K562 (cell line): ENCODE measurements at regions not wholly inside any gene's neighbourhood (a gene's known extent, or its start where the extent isn't known, plus 50 kb on each side); places are given as distances from the start of the nearest gene placed in this dataset.

Experiments used
- ATAC-seq: fragments of 200-7000 bp; cut with Tn5 transposase; 3 replicates; pipeline ENCODE4 v1.9.1; 2020; ENCODE audit warnings: moderate library complexity
- BruUV-seq: library from RNA; stranded (reverse); fragments of 400-500 nt; replicated peaks from 2 replicates; lab custom pipeline; 2021; lab: Mats Ljungman, UMichigan
- CTCF ChIA-PET: fragments of 300-600 bp; formaldehyde crosslinking; extraction: SDS; loops from one replicate; lab custom pipeline; 2021; ENCODE audit warnings: low intra/inter-chr PET ratio; lab: Yijun Ruan, JAX
- POLR2A ChIA-PET: fragments of 300-600, 350-650 bp; sonication (Branson Sonifier 250); formaldehyde crosslinking; extraction: SDS; loops from one replicate; lab custom pipeline; 2021; ENCODE audit warnings: antibody characterized with exemption, inconsistent platforms; lab: Yijun Ruan, JAX
- DNase-seq, 4 experiments: peaks; one replicate each; pipeline versions ENCODE4 v3.0.0 to v3.0.0-alpha.2; 2011 to 2018; ENCODE audit warnings: low spot score in 3 of 4, mixed read lengths in 3 of 4; ENCODE audit errors: extremely low read depth in 1 of 4
- FAIRE-seq: peaks from 2 replicates; lab custom pipeline; 2011; peaks lifted over from hg19 to GRCh38; lab: Jason Lieb, UNC
- H2AFZ ChIP-seq: 2 replicates; pipeline ENCODE4 v1.6.0; 2011; ENCODE audit warnings: low read depth, low read length, control low read depth, inconsistent platforms
- H3K27ac ChIP-seq: fragments of 200-600 bp; 3 replicates; pipeline ENCODE4 v1.8.0; 2011; ENCODE audit warnings: low read depth, mild to moderate bottlenecking, control low read depth, inconsistent platforms, low read length, moderate library complexity, mixed read lengths; ENCODE audit errors: extremely low read depth
- H3K27me3 ChIP-seq, 2 experiments: fragments of 300-600 bp in 1 of 2; 2 replicates in 1 of 2; 3 replicates in 1 of 2; pipeline versions ENCODE4 v1.6.0 to v1.8.0; 2011; ENCODE audit warnings: inconsistent platforms in 2 of 2, low read length in 2 of 2, mild to moderate bottlenecking in 1 of 2, mixed read lengths in 1 of 2, moderate library complexity in 1 of 2; ENCODE audit not compliant: control insufficient read depth in 2 of 2, insufficient read depth in 2 of 2
- H3K36me3 ChIP-seq: fragments of 300-600 bp; 3 replicates; pipeline ENCODE4 v1.8.0; 2011; ENCODE audit warnings: mild to moderate bottlenecking, low read length, inconsistent platforms; ENCODE audit not compliant: control insufficient read depth, insufficient read depth
- H3K4me1 ChIP-seq, 2 experiments: fragments of 200-600 bp in 1 of 2; replicated peaks in 1 of 2; 2 replicates in 1 of 2; 3 replicates in 1 of 2; pipeline versions ENCODE4 v1.5.1 to v1.8.0; 2011; ENCODE audit warnings: inconsistent platforms in 2 of 2, low read length in 2 of 2, mild to moderate bottlenecking in 1 of 2, mixed read lengths in 1 of 2, moderate library complexity in 1 of 2; ENCODE audit not compliant: control insufficient read depth in 2 of 2, insufficient read depth in 2 of 2
- H3K4me2 ChIP-seq: 2 replicates; pipeline ENCODE4 v1.6.1; 2011; ENCODE audit warnings: low read length, control low read depth, inconsistent platforms, mixed read lengths; ENCODE audit not compliant: insufficient read depth
- H3K4me3 ChIP-seq: fragments of 200-600 bp; sonication (generic), shearing (Covaris generic); 2 replicates; pipeline ENCODE4 v1.5.1; 2016; ENCODE audit warnings: control low read depth, inconsistent platforms
- H3K79me2 ChIP-seq: fragments of 200-600 bp; 3 replicates; pipeline ENCODE4 v1.8.0; 2011; ENCODE audit warnings: low read length, inconsistent platforms; ENCODE audit not compliant: control insufficient read depth, insufficient read depth
- H3K9ac ChIP-seq, 2 experiments: 2 replicates each; pipeline versions ENCODE4 v1.6.0 to v1.6.1; 2011; ENCODE audit warnings: low read depth in 2 of 2, low read length in 2 of 2, control low read depth in 1 of 2, inconsistent platforms in 1 of 2, mild to moderate bottlenecking in 1 of 2, mixed read lengths in 1 of 2; ENCODE audit not compliant: insufficient read depth in 1 of 2
- H3K9me1 ChIP-seq: one replicate; pipeline ENCODE4 v1.6.0; 2011; ENCODE audit warnings: inconsistent platforms, mild to moderate bottlenecking, low read length, moderate library complexity; ENCODE audit not compliant: control insufficient read depth, insufficient read depth
- H3K9me3 ChIP-seq: replicated peaks from 2 replicates; pipeline ENCODE4 v1.5.1; 2011; ENCODE audit warnings: low read depth, low read length, inconsistent platforms; ENCODE audit not compliant: control insufficient read depth, insufficient read depth
- H4K20me1 ChIP-seq: replicated peaks from 2 replicates; pipeline ENCODE4 v1.6.1; 2011; ENCODE audit warnings: low read length, inconsistent platforms, mixed read lengths; ENCODE audit not compliant: control insufficient read depth, insufficient read depth
- ASH1L ChIP-seq: fragments of 450-650 bp; IDR thresholded peaks from 2 replicates; pipeline ENCODE4 v1.6.1; 2018; ENCODE audit warnings: borderline replicate concordance, mild to moderate bottlenecking, low read depth; ENCODE audit not compliant: partially characterized antibody
- DNMT1 ChIP-seq: fragments of 450-650 bp; IDR thresholded peaks from 2 replicates; pipeline ENCODE4 v1.6.1; 2016; ENCODE audit warnings: antibody characterized with exemption, mild to moderate bottlenecking
- EP400 ChIP-seq: fragments of 450-650 bp; IDR thresholded peaks from 2 replicates; pipeline ENCODE4 v1.6.1; 2017; ENCODE audit warnings: antibody characterized with exemption, mild to moderate bottlenecking, moderate library complexity
- GABPB1 ChIP-seq: sonication (generic); formaldehyde crosslinking; IDR thresholded peaks from 2 replicates; pipeline ENCODE4 v1.8.0; 2022; ENCODE audit warnings: mild to moderate bottlenecking, missing genetic modification reagents
- HMG20A ChIP-seq: fragments of 450-650 bp; formaldehyde crosslinking; conservative IDR thresholded peaks from 2 replicates; pipeline ENCODE4 v1.4.0; 2020; ENCODE audit warnings: mild to moderate bottlenecking, mixed read lengths
- MCM5 ChIP-seq: fragments of 450-650 bp; IDR thresholded peaks from 2 replicates; pipeline ENCODE4 v1.6.1; 2016; ENCODE audit warnings: low read depth
- MTA1 ChIP-seq: fragments of 450-650 bp; IDR thresholded peaks from 2 replicates; pipeline ENCODE4 v1.6.1; 2017; ENCODE audit warnings: borderline replicate concordance
- NR2C1 ChIP-seq, 2 experiments: fragments of 450-650 bp; IDR thresholded peaks; 2 replicates each; pipeline ENCODE4 v1.6.1; 2017; ENCODE audit warnings: mild to moderate bottlenecking in 2 of 2, antibody characterized with exemption in 1 of 2, inconsistent platforms in 1 of 2, missing compliant biosample characterization in 1 of 2, missing genetic modification characterization in 1 of 2
- PHTF2 ChIP-seq: fragments of 250-450 bp; sonication (Bioruptor Pico); IDR thresholded peaks from 2 replicates; pipeline ENCODE4 v1.5.0; 2021; ENCODE audit warnings: mild to moderate bottlenecking
- SNIP1 ChIP-seq: fragments of 450-650 bp; IDR thresholded peaks from 2 replicates; pipeline ENCODE4 v1.7.1; 2017; ENCODE audit warnings: low read depth, mild to moderate bottlenecking
- SRF ChIP-seq, 2 experiments: fragments of 250-450, 450-650 bp in 1 of 2; sonication (Bioruptor Pico) in 1 of 2; sonication (generic) in 1 of 2; formaldehyde crosslinking; IDR thresholded peaks; 2 replicates each; pipeline versions ENCODE4 v1.5.0 to v1.5.1; 2020 to 2022; ENCODE audit warnings: mild to moderate bottlenecking in 1 of 2, missing genetic modification reagents in 1 of 2
- TAF7 ChIP-seq: fragments of 450-650 bp; IDR thresholded peaks from 2 replicates; pipeline ENCODE4 v1.6.1; 2016; ENCODE audit warnings: missing genetic modification characterization, missing compliant biosample characterization
- ZNF354B ChIP-seq: fragments of 250-450 bp; sonication (Bioruptor Pico); IDR thresholded peaks from 2 replicates; pipeline ENCODE4 v1.4.0; 2020
- ZNF76 ChIP-seq: fragments of 250-450 bp; sonication (Bioruptor Pico); IDR thresholded peaks from 2 replicates; pipeline ENCODE4 v1.4.0; 2020; ENCODE audit warnings: mild to moderate bottlenecking, moderate library complexity, borderline replicate concordance
- WGBS: fragments of 100-300 bp; shearing (Covaris generic); methylation state at CpG from one replicate; pipeline ENCODE4 v1.1.6; 2016; ENCODE audit warnings: low coverage, mixed read lengths; ENCODE audit not compliant: insufficient coverage; ENCODE audit errors: missing lambda C conversion rate; 5-methylcytosine and 5-hydroxymethylcytosine counted together
- in situ Hi-C: fragments of 300-500 bp; cut with MboI; formaldehyde crosslinking; loops from 4 replicates; pipeline ENCODE4 v1.15.0; 2018; ENCODE audit warnings: inconsistent platforms, mixed read lengths
- intact Hi-C: fragments of 100-400 bp; cut with micrococcal nuclease; formaldehyde crosslinking; loops from 2 replicates; pipeline ENCODE4 v1.14.2; 2022
- TF ChIP-seq, protein P1 (sequence below): fragments of 250-450 bp; sonication (Bioruptor Pico); IDR thresholded peaks from 2 replicates; pipeline ENCODE4 v1.4.0; 2020
- TF ChIP-seq, protein P2 (sequence below): fragments of 250-450 bp; sonication (Bioruptor Pico); IDR thresholded peaks from 2 replicates; pipeline ENCODE4 v1.4.0; 2020; ENCODE audit warnings: borderline replicate concordance
- TF ChIP-seq, protein P3 (sequence below): sonication (generic); formaldehyde crosslinking; IDR thresholded peaks from 2 replicates; pipeline ENCODE4 v1.9.0; 2022; ENCODE audit warnings: mild to moderate bottlenecking, missing genetic modification reagents

DNA sequence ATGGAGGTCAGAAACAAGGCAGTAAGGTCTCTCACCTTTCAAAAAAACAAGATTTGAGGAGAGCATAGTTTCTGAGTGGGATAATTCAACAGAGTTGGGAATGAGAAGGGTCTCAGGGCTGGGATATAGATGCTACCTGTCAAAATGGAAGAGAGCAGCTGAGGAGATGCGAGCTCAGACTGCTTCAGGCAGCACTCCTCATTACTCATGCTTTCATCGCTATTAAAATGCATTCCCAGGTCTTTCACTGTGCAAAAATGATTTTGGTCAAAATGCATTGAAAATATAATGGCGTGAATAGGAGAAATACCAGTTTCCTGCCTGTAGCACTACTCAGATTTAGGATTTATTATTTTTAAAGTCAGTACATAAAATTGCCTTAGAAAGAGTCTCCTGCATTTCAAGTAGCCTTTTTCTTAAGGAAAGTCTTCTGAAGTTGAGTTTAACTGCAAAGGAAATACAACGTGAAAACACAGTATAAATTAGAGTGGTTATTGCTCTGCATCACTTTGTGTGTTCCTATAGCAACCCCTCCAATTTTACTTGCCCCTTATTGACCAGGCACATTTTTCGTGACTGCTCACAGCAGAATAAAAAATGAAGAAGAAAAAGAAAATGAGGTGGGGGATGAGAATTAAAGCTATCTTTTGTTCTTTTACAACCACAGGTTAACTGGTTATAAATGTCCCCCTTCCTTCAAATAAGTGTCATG lies 724.8 kb upstream of the SEMA6A start:
- DNase-seq (no peak), ATAC-seq (no peak), FAIRE-seq (no peak)
- in situ Hi-C loops = no loop called here
- no peaks in the 10 kb centered on the region for H3K79me2 ChIP-seq
- H3K9ac ChIP-seq = no peak overlapping the region
- H2AFZ ChIP-seq = no peak overlapping the region
- H3K4me2 ChIP-seq = no peak overlapping the region
- no peaks in the 10 kb centered on the region for H4K20me1 ChIP-seq
- H3K36me3 ChIP-seq = no peaks in the 10 kb centered on the region
- BruUV-seq = no TSS peak
- H3K27ac ChIP-seq = no peak overlapping the region
- intact Hi-C loops = no loop called here
- H3K9me3 ChIP-seq = 0 out of 2 replicates have a peak, but pooled peaks cover 2% of the 10 kb centered on the region
- ChIA-PET CTCF (no interaction called here), POLR2A (no interaction called here)
- WGBS = 1% methylated on average over 5 of the region's 5 CpGs
- H3K4me1 ChIP-seq = no peaks in the 10 kb centered on the region
- no peaks in the 10 kb centered on the region for H3K9me1 ChIP-seq
- H3K27me3 ChIP-seq = no peaks in the 10 kb centered on the region
- no peak overlapping the region for H3K4me3 ChIP-seq
- TF ChIP-seq EP400 (no peak), SRF (CRISPR knock-in tag; IDR thresholded peaks at IDR 0.05) (no peak), TAF7 (tag) (no peak), MTA1 (no peak), ZNF76 (no peak), ZNF354B (CRISPR knock-in tag) (no peak), MCM5 (no peak), ASH1L (no peak), DNMT1 (no peak), HMG20A (CRISPR knock-in tag) (no peak), PHTF2 (CRISPR knock-in tag) (no peak), SNIP1 (no peak), NR2C1 (IDR thresholded peaks at IDR 0.05) (no peak), NR2C1 (tag; IDR thresholded peaks at IDR 0.05) (no peak), GABPB1 (no peak)
- TF ChIP-seq, protein P1, sequence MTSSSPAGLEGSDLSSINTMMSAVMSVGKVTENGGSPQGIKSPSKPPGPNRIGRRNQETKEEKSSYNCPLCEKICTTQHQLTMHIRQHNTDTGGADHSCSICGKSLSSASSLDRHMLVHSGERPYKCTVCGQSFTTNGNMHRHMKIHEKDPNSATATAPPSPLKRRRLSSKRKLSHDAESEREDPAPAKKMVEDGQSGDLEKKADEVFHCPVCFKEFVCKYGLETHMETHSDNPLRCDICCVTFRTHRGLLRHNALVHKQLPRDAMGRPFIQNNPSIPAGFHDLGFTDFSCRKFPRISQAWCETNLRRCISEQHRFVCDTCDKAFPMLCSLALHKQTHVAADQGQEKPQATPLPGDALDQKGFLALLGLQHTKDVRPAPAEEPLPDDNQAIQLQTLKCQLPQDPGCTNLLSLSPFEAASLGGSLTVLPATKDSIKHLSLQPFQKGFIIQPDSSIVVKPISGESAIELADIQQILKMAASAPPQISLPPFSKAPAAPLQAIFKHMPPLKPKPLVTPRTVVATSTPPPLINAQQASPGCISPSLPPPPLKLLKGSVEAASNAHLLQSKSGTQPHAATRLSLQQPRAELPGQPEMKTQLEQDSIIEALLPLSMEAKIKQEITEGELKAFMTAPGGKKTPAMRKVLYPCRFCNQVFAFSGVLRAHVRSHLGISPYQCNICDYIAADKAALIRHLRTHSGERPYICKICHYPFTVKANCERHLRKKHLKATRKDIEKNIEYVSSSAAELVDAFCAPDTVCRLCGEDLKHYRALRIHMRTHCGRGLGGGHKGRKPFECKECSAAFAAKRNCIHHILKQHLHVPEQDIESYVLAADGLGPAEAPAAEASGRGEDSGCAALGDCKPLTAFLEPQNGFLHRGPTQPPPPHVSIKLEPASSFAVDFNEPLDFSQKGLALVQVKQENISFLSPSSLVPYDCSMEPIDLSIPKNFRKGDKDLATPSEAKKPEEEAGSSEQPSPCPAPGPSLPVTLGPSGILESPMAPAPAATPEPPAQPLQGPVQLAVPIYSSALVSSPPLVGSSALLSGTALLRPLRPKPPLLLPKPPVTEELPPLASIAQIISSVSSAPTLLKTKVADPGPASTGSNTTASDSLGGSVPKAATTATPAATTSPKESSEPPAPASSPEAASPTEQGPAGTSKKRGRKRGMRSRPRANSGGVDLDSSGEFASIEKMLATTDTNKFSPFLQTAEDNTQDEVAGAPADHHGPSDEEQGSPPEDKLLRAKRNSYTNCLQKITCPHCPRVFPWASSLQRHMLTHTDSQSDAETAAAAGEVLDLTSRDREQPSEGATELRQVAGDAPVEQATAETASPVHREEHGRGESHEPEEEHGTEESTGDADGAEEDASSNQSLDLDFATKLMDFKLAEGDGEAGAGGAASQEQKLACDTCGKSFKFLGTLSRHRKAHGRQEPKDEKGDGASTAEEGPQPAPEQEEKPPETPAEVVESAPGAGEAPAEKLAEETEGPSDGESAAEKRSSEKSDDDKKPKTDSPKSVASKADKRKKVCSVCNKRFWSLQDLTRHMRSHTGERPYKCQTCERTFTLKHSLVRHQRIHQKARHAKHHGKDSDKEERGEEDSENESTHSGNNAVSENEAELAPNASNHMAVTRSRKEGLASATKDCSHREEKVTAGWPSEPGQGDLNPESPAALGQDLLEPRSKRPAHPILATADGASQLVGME (CRISPR knock-in tag) = no peak
- TF ChIP-seq, protein P2, sequence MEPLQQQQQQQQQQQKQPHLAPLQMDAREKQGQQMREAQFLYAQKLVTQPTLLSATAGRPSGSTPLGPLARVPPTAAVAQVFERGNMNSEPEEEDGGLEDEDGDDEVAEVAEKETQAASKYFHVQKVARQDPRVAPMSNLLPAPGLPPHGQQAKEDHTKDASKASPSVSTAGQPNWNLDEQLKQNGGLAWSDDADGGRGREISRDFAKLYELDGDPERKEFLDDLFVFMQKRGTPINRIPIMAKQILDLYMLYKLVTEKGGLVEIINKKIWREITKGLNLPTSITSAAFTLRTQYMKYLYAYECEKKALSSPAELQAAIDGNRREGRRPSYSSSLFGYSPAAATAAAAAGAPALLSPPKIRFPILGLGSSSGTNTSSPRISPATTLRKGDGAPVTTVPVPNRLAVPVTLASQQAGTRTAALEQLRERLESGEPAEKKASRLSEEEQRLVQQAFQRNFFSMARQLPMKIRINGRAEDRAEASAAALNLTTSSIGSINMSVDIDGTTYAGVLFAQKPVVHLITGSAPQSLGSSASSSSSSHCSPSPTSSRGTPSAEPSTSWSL (CRISPR knock-in tag) = no peak
- TF ChIP-seq, protein P3, sequence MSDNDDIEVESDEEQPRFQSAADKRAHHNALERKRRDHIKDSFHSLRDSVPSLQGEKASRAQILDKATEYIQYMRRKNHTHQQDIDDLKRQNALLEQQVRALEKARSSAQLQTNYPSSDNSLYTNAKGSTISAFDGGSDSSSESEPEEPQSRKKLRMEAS (CRISPR knock-in tag) = no peak
